ENCODE measurements at regions not wholly inside any gene's neighbourhood (a gene's known extent, or its start where the extent isn't known, plus 50 kb on each side); places are given as distances from the start of the nearest gene placed in this dataset.

- H3K4me1 ChIP-seq (ENCODE audit: control insufficient read depth, insufficient read depth, low read length): no peaks in the 10 kb centered on the region
- no peak overlapping the region for H3K23ac ChIP-seq (ENCODE audit: low read depth, low read length)
- no peak overlapping the region for H2AK9ac ChIP-seq (replicated peaks; ENCODE audit: low read depth, low read length, poor library complexity)
- H3K4ac ChIP-seq (ENCODE audit: low read depth, low read length): no peak overlapping the region
- no peak for DNase-seq
- CTCF ChIA-PET: interaction anchor here (0.7 to 2.8 kb wide), 4 partner anchors 9 to 650 kb away, joined by 3 to 56 read pairs (median 4); no protein-coding TSS in a partner anchor
- no peak overlapping the region for H3K14ac ChIP-seq (replicated peaks; ENCODE audit: low read depth, low read length)
- no peaks in the 10 kb centered on the region for H3K9me3 ChIP-seq (ENCODE audit: control insufficient read depth, insufficient read depth, low read length)
- H2BK15ac ChIP-seq (ENCODE audit: low read depth, low read length): no peak overlapping the region
- no peak overlapping the region for H4K5ac ChIP-seq (ENCODE audit: low read depth, low read length)
- no peaks in the 10 kb centered on the region for H3K36me3 ChIP-seq (ENCODE audit: control insufficient read depth, insufficient read depth, low read length)
- BruUV-seq (replicated peaks): no TSS peak
- H3K56ac ChIP-seq (ENCODE audit: extremely low read depth, insufficient read depth, low read length): no peak overlapping the region
- 80% methylated on average over 2 of the region's 7 CpGs; no CpG with 5 or more reads in 1 of the 2 experiments for WGBS, 2 experiments (ENCODE audit: extremely low coverage in 2 of 2, insufficient read length in 1 of 2)
- H4K8ac ChIP-seq (ENCODE audit: low read depth in 2 of 2, low read length in 2 of 2): no peak overlapping the region
- in situ Hi-C loops (cut with MboI; ENCODE audit: low sequenced_read_pairs) (loop anchor here (5.0 to 10.0 kb wide), 2 partner anchors 544 to 652 kb away; no protein-coding TSS in a partner anchor), intact Hi-C loops (cut with micrococcal nuclease) (loop anchor here (1.0 to 10.0 kb wide), 5 partner anchors 284 to 914 kb away; partner anchors contain the start of gene CST9), dilution Hi-C loops (cut with HindIII; ENCODE audit: low sequenced_read_pairs, unreplicated experiment) (no loop called here)
- H3K9me1 ChIP-seq (ENCODE audit: insufficient read depth, low read length): no peaks in the 10 kb centered on the region
- H2AFZ ChIP-seq (replicated peaks; ENCODE audit: low read length, poor library complexity): peak overlapping the region; percentile 16
- H2BK20ac ChIP-seq (ENCODE audit: low read depth, low read length): no peak overlapping the region
- POLR2A ChIA-PET (ENCODE audit: unreplicated experiment): no interaction called here
- H3K79me1 ChIP-seq (ENCODE audit: low read depth in 1 of 2, low read length in 2 of 2): no peaks in the 10 kb centered on the region
- no peak for TF ChIP-seq SMC3 (IDR thresholded peaks at IDR 0.05; ENCODE audit: low read depth, low read length)
- no peak for TF ChIP-seq FOS (IDR thresholded peaks at IDR 0.05; ENCODE audit: low read depth, low read length)
- TF ChIP-seq CTCF (conservative IDR thresholded peaks at IDR 0.05; ENCODE audit: low read depth, low read length): no peak
- TF ChIP-seq POLR2A (IDR thresholded peaks at IDR 0.05; ENCODE audit: low read depth, low read length): no peak
- TF ChIP-seq RFX5 (IDR thresholded peaks at IDR 0.05; ENCODE audit: low read depth, low read length): no peak
- no peak for TF ChIP-seq NFE2L2 (IDR thresholded peaks at IDR 0.05; ENCODE audit: low read depth, low read length)
- no peak for TF ChIP-seq USF2 (IDR thresholded peaks at IDR 0.05; ENCODE audit: low read depth, low read length)
- no peak for TF ChIP-seq MXI1 (IDR thresholded peaks at IDR 0.05; ENCODE audit: borderline replicate concordance, low read depth, low read length)
- TF ChIP-seq MAZ (IDR thresholded peaks at IDR 0.05; ENCODE audit: borderline replicate concordance, low read depth, low read length): no peak
- no peak for TF ChIP-seq MAFK (IDR thresholded peaks at IDR 0.05; ENCODE audit: low read depth, low read length)
- TF ChIP-seq CHD1 (IDR thresholded peaks at IDR 0.05; ENCODE audit: low read depth, low read length): no peak
- TF ChIP-seq ELK1 (IDR thresholded peaks at IDR 0.05; ENCODE audit: borderline replicate concordance, low read depth, low read length): no peak
- TF ChIP-seq BHLHE40 (IDR thresholded peaks at IDR 0.05; ENCODE audit: low read depth, low read length): no peak
- TF ChIP-seq RCOR1 (IDR thresholded peaks at IDR 0.05; ENCODE audit: insufficient replicate concordance, low read length): no peak
- no peak for TF ChIP-seq CEBPB (IDR thresholded peaks at IDR 0.05; ENCODE audit: low read depth, low read length)
- TF ChIP-seq RAD21 (IDR thresholded peaks at IDR 0.05; ENCODE audit: low read length): no peak
- no peak overlapping the region for H3K27ac ChIP-seq (ENCODE audit: insufficient read depth, low read length)
- H2AK5ac ChIP-seq (ENCODE audit: low read depth, low read length): no peak overlapping the region
- no peak overlapping the region for H3K4me3 ChIP-seq (ENCODE audit: insufficient read depth, low read depth, low read length)
- no peak overlapping the region for H3K9ac ChIP-seq (ENCODE audit: low read depth, low read length)
- no peak overlapping the region for H2BK5ac ChIP-seq (ENCODE audit: low read depth, low read length, poor library complexity, severe bottlenecking)
- H2BK120ac ChIP-seq (ENCODE audit: low read depth, low read length): no peak overlapping the region
- no peaks in the 10 kb centered on the region; the same call in 1 of the 2 replicates for H3K27me3 ChIP-seq (ENCODE audit: control insufficient read depth, insufficient read depth, low read length)
- no peaks in the 10 kb centered on the region for H4K20me1 ChIP-seq (ENCODE audit: insufficient read depth, low read length)
- H4K91ac ChIP-seq (ENCODE audit: insufficient read depth, low read depth, low read length): no peak overlapping the region
- no peak overlapping the region for H3K18ac ChIP-seq (ENCODE audit: low read depth, low read length)
- H3K4me2 ChIP-seq (ENCODE audit: low read depth, low read length): no peak overlapping the region
- no peak for ATAC-seq (ENCODE audit: low read depth)
Observed at GRCh38 chr20:22690616-22691179, 106.3 kb upstream of the FOXA2 start.
